ACC112 (cell line): ENCODE measurements at regions not wholly inside any gene's neighbourhood (a gene's known extent, or its start where the extent isn't known, plus 50 kb on each side); places are given as distances from the start of the nearest gene placed in this dataset.

ENCODE experiments used
- H2AFZ ChIP-seq: fragments of 200-600 bp; sonication (generic); one replicate; pipeline ENCODE4 v1.6.0; 2017; ENCODE audit warnings: antibody characterized with exemption, low read length; ENCODE audit not compliant: unreplicated experiment
- H3K27ac ChIP-seq: fragments of 200-600 bp; sonication (generic); 2 replicates; pipeline ENCODE4 v1.5.1; 2014; ENCODE audit warnings: low read depth, mild to moderate bottlenecking, antibody characterized with exemption, low read length, moderate library complexity
- H3K27me3 ChIP-seq: fragments of 200-600 bp; sonication (generic); 2 replicates; pipeline ENCODE4 v1.6.1; 2014; ENCODE audit warnings: mild to moderate bottlenecking, antibody characterized with exemption, low read length, moderate library complexity, mixed read lengths; ENCODE audit not compliant: insufficient read depth
- H3K36me3 ChIP-seq: fragments of 200-600 bp; sonication (generic); 2 replicates; pipeline ENCODE4 v1.6.1; 2016; ENCODE audit warnings: mild to moderate bottlenecking, antibody characterized with exemption, low read length, moderate library complexity, mixed read lengths; ENCODE audit not compliant: insufficient read depth
- H3K4me1 ChIP-seq: fragments of 200-600 bp; sonication (generic); one replicate; pipeline ENCODE4 v1.6.1; 2016; ENCODE audit warnings: low read length, mixed read lengths; ENCODE audit not compliant: insufficient read depth, unreplicated experiment, control insufficient read depth
- H3K4me3 ChIP-seq: fragments of 200-600 bp; sonication (generic); 2 replicates; pipeline ENCODE4 v1.5.1; 2014; ENCODE audit warnings: mild to moderate bottlenecking, low read depth, low read length
- H3K79me2 ChIP-seq: fragments of 200-600 bp; sonication (generic); one replicate; pipeline ENCODE4 v1.6.0; 2016; ENCODE audit warnings: low read length; ENCODE audit not compliant: control insufficient read depth, unreplicated experiment, insufficient read depth

DNA sequence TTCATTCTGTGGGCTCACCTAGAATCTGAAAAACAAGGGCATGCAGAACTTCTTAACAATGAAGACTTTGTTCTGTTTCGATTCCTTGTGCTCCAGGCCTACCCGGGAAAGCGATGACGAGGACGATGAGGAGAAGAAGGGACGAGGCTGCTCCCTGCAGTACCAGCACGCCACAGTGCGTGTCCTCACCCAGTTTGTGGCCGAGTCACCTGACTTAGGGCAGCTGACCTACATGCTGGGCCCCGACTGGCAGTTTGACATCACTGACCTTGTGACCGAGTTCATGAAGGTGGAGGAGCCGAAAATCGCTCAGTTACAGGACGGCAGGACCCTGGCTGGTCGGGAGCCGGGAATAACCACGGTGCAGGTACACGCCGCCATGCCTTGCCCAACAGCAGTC, 585.4 kb downstream of the AACS start:
- H3K4me3 ChIP-seq, result no peak overlapping the region
- H2AFZ ChIP-seq, result no peak overlapping the region

DNA sequence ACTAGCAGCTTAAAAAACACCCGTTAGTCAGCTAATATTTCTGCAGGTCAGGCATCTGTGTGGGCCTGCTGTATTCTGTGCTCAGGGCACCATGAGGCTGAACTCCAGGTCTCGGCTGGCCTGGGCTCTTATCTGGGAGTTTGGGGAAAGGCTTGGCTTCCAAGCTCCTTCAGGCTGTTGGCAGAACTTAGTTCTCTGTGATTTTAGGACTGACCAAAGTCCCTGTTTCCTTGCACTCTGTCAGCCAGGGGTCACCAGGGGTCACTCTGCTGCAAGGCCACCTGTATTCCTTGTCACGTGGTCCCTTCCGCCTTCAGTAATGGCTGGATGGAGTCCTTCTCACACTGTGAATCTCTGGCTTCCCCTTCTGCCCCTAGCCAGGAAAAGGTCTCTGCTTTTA, 586.4 kb downstream of the AACS start:
- Histone ChIP-seq H3K36me3 (no peaks in the 10 kb centered on the region), H3K27me3 (no peaks in the 10 kb centered on the region), H3K4me3 (no peak overlapping the region), H2AFZ (no peak overlapping the region), H3K27ac (no peak overlapping the region), H3K4me1 (no peaks in the 10 kb centered on the region), H3K79me2 (no peaks in the 10 kb centered on the region)

More for the DNA sequence above, 585.4 kb downstream of the AACS start:
- Histone ChIP-seq H3K36me3 (no peaks in the 10 kb centered on the region), H3K27me3 (no peaks in the 10 kb centered on the region), H3K27ac (no peak overlapping the region), H3K4me1 (no peaks in the 10 kb centered on the region), H3K79me2 (no peaks in the 10 kb centered on the region)

DNA sequence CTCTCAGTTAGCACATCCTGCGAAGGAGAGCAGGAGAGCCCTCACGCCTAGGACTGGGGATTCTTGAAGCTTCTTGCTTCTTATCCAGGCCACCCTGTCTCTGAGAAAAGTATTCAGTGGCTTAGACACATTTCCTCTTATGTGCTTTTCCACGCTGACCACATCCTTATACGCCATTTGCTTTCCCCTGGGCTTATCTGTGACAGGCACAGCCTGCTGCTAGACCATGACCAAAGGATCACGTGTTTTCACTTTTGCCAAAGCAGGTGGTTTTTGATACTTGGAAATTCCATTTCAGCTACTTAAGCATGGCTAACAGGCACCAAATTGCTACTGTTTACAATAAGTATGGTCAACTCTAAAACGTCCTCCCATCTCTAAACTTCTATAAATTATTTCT, 587.4 kb downstream of the AACS start:
- Histone ChIP-seq H3K79me2 (no peaks in the 10 kb centered on the region), H2AFZ (no peak overlapping the region), H3K4me1 (no peaks in the 10 kb centered on the region), H3K36me3 (no peaks in the 10 kb centered on the region), H3K4me3 (no peak overlapping the region), H3K27ac (no peak overlapping the region), H3K27me3 (no peaks in the 10 kb centered on the region)

DNA sequence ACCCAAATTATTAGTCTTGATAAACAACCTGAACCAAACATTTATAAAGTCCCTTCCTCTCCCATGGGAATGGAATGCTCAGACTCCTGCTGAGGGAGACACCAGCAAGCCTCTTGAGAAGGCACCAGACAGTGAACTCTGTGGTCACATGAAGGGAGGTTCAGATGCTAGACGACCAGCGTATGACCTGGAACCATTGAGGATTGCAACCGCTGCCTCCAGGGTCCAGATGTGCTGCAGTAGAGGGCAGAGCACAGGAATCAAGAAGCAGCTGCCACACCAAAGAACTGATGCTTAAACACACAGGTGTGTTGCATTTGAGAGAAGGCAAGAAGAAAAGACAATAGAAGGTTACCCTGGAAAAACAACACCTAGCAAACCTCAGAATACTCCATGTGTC, 592.4 kb downstream of the AACS start:
- Histone ChIP-seq H2AFZ (no peak overlapping the region), H3K79me2 (no peaks in the 10 kb centered on the region), H3K27me3 (no peaks in the 10 kb centered on the region), H3K36me3 (no peaks in the 10 kb centered on the region), H3K4me1 (no peaks in the 10 kb centered on the region), H3K4me3 (no peak overlapping the region), H3K27ac (no peak overlapping the region)

DNA sequence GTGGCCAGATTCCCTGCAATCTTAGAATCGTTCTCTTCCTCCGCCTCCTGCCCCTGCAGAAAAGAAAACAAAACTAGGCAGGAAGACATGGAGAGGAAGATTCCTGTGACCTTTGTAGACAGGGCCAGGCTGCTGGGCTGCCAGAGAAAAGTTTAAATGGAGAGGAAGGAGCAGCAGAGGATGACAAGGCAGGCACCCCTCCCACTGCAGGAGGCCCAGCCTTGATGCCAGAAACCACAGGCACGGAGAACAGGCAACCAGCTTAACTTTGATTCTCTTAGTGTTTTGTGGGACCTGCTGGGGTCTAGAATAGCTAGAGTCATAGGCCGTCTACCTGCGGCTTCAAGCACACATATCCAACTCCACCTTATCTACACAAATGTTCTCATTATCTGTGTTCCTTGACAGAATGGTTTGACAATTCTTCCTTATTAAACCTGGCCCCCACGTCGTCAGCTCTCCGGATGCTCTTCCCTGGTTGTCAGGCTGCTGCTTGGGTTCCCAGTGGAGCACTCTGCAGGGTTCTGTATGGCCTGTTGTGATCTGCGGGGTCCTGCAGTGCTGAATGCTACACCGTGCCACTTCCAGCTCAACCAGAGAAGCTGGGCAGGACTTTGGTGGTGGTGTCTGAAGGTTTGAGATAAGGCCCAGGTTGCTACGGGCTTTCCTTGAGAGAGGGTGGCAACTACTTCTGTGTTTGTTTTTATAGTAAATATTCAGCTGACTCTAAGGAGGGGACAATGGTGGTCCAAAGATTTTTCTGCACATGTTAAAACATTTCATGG, 609.5 kb downstream of the AACS start:
- Histone ChIP-seq H2AFZ (no peak overlapping the region), H3K27ac (no peak overlapping the region)

DNA sequence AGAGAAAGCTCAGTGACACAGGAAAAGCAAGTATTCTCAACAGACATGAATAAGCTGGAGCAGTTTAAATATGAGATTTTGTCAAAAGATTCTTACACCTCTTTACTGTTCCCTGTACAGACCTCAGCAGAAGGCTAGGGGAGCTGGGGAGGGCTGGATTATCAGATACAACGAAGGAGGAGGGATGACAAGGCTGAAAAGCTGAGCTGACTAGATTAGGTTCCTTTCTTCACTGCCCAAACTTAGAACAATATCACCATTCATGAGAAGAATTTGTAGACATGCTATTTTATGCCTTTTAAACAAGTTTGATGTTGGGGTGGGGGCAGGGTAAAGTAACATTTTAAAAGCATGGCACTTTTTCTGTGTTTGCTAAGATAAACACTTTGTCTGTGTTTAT, 611.1 kb downstream of the AACS start:
- H3K4me3 ChIP-seq, result no peak overlapping the region
- no peaks in the 10 kb centered on the region for H3K4me1 ChIP-seq
- H3K27ac ChIP-seq, result no peak overlapping the region
- H3K27me3 ChIP-seq, result no peaks in the 10 kb centered on the region
- H3K79me2 ChIP-seq, result no peaks in the 10 kb centered on the region
- H2AFZ ChIP-seq, result no peak overlapping the region
- no peaks in the 10 kb centered on the region for H3K36me3 ChIP-seq

More for the DNA sequence above, 609.5 kb downstream of the AACS start:
- no peaks in the 10 kb centered on the region for H3K27me3 ChIP-seq
- H3K79me2 ChIP-seq, result no peaks in the 10 kb centered on the region
- H3K4me1 ChIP-seq, result no peaks in the 10 kb centered on the region
- H3K4me3 ChIP-seq, result no peak overlapping the region
- no peaks in the 10 kb centered on the region for H3K36me3 ChIP-seq

DNA sequence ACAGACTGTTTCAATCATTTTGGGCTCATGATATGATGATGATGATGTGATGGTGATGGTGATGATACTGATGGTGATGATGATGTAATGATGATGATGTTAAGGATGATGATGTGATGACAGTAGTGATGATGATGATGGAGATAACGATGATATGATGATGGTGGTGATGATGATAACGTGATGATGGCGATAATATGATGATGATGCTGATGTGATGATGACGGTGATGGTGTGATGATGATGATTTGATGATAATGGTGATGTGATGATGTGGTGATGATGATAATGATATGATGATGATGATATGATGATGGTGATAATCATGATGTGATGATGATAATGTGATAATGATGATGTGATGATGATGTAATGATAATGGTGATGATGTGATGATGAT, 612.6 kb downstream of the AACS start:
- no peak overlapping the region for H3K27ac ChIP-seq

DNA sequence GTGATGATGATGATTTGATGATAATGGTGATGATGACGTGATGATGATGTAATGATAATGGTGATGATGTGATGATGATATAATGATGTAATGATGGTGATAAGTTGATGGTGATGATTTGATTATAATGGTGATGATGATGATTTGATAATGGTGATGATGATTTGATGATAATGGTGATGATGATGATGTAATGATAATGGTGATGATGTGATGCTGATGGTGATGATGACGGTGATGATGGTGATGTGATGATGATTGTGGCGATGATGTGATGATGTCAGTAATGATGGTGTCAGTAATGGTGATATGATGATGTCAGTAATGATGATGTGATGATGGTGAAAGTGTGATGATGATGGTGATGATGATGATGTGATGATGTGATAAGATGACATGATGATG, 613.4 kb downstream of the AACS start:
- Histone ChIP-seq H3K27me3 (no peaks in the 10 kb centered on the region), H3K36me3 (no peaks in the 10 kb centered on the region), H3K79me2 (no peaks in the 10 kb centered on the region), H2AFZ (no peak overlapping the region), H3K27ac (no peak overlapping the region), H3K4me1 (no peaks in the 10 kb centered on the region), H3K4me3 (no peak overlapping the region)

More for the DNA sequence above, 612.6 kb downstream of the AACS start:
- H3K27me3 ChIP-seq, result no peaks in the 10 kb centered on the region
- no peak overlapping the region for H3K4me3 ChIP-seq
- no peaks in the 10 kb centered on the region for H3K36me3 ChIP-seq
- no peak overlapping the region for H2AFZ ChIP-seq
- H3K79me2 ChIP-seq, result no peaks in the 10 kb centered on the region
- no peaks in the 10 kb centered on the region for H3K4me1 ChIP-seq

DNA sequence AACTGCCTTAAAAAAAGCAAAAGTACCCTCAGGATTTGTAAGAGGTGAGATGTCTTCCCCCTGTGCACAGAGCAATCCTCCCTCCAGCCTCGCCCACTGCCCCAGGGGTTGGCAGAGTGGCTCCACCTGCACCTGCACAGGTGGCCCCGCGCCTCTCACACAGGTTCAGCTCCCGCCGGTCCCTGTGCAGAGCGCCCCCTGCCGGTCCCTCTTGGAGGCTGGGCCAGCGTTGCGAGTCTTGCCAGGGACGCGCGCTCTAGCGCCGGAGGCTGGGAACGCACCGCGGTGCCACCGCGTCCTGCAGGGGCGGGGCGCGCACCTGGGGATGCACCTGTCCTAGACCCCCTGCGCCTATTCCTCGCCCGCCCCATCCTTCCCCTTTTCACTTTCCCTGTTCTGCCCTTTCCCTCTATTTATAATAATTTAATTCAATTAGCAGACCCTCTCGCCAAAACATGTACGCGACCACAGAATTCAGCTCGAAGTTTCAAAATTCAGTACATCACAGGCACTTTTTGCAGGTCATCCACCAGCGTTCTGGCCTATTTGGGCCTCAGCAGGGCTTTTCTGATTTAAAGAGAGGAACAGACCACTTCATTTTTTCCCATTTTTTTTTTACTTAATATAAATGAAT, 618.6 kb downstream of the AACS start:
- no peak overlapping the region for H3K4me3 ChIP-seq
- no peaks in the 10 kb centered on the region for H3K36me3 ChIP-seq
- H3K79me2 ChIP-seq, result no peaks in the 10 kb centered on the region
- no peak overlapping the region for H3K27ac ChIP-seq
- H3K4me1 ChIP-seq, result no peaks in the 10 kb centered on the region
- H3K27me3 ChIP-seq, result no peaks in the 10 kb centered on the region
- H2AFZ ChIP-seq, result no peak overlapping the region

DNA sequence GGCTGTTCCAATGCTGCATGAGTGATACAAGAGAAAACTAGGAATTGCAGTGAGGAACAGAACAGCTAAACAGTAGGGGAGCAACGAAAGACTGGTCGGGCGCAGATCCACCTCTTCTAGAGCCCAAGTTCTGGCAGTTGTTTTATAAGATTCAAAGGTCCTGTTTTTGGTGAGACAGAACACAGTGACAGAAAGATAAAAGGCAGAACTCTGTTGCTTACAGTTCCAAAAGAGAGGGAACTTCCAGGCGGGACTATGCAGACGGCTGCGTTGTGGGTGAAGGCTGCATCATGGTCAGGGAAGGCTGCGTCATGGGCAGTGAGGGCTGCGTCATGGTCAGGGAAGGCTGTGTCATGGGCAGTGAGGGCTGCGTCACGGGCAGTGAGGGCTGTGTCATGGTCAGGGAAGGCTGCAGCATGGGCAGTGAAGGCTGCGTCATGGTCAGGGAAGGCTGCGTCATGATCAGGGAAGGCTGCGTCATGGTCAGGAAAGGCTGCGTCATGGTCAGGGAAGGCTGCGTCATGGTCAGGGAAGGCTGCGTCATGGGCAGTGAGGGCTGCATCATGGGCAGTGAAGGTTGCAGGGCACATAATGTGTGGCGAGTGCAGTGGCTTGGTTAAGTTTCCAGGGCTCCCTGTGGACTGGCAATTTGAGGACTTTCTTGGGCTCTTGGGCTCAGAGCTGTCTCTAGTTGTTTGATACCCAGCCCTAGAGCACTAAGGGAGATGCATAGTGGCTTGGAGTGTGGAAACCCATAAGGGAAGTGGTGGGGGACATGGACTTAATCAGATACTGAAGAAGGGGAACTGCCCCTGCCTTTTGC, 619.9 kb downstream of the AACS start:
- H2AFZ ChIP-seq, result no peak overlapping the region
- no peaks in the 10 kb centered on the region for H3K79me2 ChIP-seq
- no peaks in the 10 kb centered on the region for H3K27me3 ChIP-seq
- H3K4me3 ChIP-seq, result no peak overlapping the region
- H3K4me1 ChIP-seq, result no peaks in the 10 kb centered on the region
- no peaks in the 10 kb centered on the region for H3K36me3 ChIP-seq
- H3K27ac ChIP-seq, result no peak overlapping the region
